ENCODE measurements at regions not wholly inside any gene's neighbourhood (a gene's known extent, or its start where the extent isn't known, plus 50 kb on each side); places are given as distances from the start of the nearest gene placed in this dataset.
A peak's percentile ranks its signal among the peaks of the same experiment; 100 is the strongest.
"Not testable (repeated sequence)": the region's sequence is repeated elsewhere in the genome, so short reads cannot be mapped to it uniquely, and the experiment has no call there.

GRCh38 chr18:76644580-76644979 is 149.5 kb upstream of the ZNF516 start:
- DNase-seq, result no peak

DNA sequence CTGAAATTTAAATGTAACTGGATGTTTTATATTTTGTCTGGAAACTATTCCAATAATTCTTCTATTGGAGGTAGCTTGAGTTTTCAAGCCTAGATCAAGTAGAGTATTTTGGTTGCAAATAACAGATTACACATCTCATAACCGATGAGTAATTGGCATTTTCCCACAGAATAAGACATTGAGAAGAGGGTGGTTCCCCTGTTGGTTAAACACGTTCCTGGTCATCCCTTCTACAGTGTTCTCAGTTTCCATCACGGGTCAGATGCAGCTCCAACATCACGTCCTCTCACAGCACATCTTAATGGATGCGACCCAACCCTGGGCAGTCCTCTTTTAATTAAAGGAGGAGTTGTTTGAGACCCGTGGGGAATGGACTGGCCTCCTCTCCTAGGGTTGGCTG is 149.0 kb upstream of the ZNF516 start:
- DNase-seq, result no peak

DNA sequence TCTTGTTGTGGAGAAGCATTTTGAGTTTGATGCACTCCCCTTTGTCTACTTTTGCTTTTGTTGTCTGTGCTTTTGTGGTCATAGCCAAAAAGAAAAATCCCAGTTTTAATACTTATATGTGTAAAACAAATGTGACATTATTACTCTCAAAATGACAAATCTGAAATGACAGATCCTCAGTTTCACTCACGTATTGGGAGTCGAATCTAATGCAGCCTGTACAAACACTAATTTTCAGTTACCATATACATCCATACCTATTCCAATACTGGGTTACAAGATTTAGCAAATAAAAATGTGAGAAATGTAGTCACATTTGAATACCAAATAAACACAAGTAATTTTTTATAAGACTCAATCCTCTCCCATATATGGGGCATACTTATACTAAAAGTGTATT is 148.2 kb upstream of the ZNF516 start:
- DNase-seq, result no peak

GRCh38 chr18:76640438-76640837 is 145.4 kb upstream of the ZNF516 start:
- no peak for DNase-seq

- DNase-seq, result no peak
Measured at GRCh38 chr18:76634564-76634963, 139.5 kb upstream of the ZNF516 start.

GRCh38 chr18:76633588-76634269 is 138.7 kb upstream of the ZNF516 start:
- DNase-seq, result no peak

DNA sequence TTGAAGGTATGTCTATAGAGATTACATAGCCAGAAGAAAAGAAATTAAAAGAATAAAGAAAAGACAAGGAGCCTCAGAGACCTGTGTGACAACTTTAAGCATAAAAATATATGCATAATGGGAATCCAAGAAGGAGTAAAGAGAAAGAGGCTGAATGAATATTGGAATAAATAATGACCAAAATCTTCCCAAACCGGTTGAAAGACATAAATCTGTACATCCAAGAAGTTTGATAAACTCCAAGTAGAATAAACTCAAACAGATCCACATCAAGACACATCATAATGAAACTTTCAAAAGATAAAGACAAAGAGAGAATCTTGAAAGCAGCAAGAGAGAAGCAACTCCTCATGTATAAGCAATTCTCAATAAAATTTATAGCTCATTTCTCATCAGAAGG is 132.4 kb upstream of the ZNF516 start:
- no peak for DNase-seq

GRCh38 chr18:76626991-76627390 is 131.9 kb upstream of the ZNF516 start:
- DNase-seq, result no peak

DNA sequence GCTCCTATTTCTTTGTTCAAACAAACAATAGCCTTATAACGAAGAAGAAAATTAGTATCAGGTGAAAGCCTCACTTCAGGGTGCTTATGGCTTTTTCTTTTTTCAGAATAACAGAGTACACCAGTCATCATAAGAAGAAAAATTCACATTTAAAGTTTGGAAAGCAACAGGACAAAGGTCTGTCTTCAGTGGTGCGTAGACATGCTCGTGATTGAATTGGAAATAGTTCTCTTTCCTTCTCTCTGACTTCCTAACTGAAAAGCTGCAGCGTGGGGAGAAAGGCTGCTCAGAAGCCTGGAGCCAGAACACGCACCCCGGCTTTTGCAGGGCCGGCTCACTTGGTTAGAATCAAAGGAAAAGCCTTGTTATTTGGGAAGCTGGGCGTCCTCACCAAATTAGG is 127.6 kb upstream of the ZNF516 start:
- DNase-seq, result peak in 2 of 56 donors; percentile 32

GRCh38 chr18:76621782-76622495 is 126.9 kb upstream of the ZNF516 start:
- no peak for DNase-seq

DNA sequence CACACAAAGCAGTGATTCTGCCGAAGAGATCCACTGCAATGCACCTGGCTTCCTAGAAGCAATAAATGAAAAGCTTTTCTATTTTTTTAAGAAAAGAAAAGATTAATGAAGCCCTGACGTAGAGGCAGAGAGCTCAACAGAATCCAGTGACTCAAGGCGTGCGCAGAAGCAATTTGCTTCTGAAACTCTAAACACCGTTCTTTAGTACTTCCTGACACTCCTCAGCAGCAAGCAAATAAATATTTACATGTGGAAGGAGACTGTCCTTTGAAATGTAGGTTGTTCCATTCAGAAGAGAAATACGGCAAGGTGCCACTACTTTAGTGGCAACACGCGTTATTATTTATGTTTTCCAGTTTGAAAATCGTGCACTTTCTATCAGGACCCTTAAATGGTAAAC is 126.2 kb upstream of the ZNF516 start:
- no peak for DNase-seq

GRCh38 chr18:76620321-76621170 is 125.5 kb upstream of the ZNF516 start:
- peak in 37 of 56 donors; percentile 14 to 69 (median 41) for DNase-seq

- peak in 24 of 56 donors; percentile 16 to 71 (median 41) for DNase-seq
Measured at GRCh38 chr18:76619621-76620315, 124.7 kb upstream of the ZNF516 start.

DNA sequence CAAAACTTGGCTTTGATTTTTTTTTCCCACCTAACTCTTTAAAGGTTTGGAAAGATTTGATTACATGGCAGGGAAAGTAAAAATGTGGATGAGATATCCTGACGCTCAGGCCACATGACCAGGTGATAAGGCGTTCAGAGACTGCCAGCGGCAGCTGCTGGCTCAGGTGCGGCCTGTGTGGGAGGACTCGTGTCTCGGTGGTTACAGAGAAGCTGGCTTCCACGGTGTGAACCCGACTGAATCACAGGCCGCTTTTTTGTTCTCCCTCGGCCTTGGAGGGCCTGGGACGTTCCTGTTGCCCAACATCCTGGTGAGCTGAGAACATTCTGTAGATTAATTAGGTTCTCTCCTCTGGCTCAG is 124.2 kb upstream of the ZNF516 start:
- no peak for DNase-seq

GRCh38 chr18:76618721-76619120 is 123.7 kb upstream of the ZNF516 start:
- DNase-seq, result no peak

GRCh38 chr18:76616373-76616772 is 121.3 kb upstream of the ZNF516 start:
- no peak for DNase-seq

DNA sequence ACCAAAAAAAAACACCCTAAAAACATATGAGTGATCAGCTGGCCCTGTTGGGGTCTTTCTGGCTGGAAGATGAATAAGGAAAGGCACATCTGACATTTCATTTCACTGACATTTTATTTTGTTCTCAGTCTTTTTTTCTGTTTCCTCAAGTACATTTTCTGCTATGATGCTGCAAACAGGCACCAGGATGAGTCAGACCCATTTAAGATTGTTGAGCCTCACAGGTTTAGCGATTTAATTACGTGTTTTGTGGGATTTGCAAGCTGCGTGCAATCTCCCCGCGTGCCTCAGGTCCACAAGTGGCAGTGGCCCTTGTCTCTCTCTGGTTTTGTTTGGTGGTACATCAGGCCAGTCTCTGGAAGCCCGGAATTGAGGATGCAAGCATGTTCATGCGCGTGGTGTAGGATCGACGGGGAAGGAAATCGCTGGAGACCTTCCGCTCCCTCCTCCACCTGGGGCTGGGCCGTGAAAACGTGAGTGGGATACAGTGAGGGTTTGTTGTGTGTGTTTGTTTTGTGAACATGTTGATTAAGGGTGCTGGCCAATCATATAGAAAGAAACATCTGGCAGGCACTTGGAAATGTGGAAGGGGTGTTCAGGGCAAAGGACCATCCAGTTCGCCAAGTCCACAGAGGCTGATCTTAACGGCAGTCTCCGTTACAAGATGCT is 120.2 kb upstream of the ZNF516 start:
- DNase-seq, result peak in 1 of 56 donors; percentile 36

- no peak for DNase-seq
Measured at GRCh38 chr18:76613755-76614120, 118.7 kb upstream of the ZNF516 start.

DNA sequence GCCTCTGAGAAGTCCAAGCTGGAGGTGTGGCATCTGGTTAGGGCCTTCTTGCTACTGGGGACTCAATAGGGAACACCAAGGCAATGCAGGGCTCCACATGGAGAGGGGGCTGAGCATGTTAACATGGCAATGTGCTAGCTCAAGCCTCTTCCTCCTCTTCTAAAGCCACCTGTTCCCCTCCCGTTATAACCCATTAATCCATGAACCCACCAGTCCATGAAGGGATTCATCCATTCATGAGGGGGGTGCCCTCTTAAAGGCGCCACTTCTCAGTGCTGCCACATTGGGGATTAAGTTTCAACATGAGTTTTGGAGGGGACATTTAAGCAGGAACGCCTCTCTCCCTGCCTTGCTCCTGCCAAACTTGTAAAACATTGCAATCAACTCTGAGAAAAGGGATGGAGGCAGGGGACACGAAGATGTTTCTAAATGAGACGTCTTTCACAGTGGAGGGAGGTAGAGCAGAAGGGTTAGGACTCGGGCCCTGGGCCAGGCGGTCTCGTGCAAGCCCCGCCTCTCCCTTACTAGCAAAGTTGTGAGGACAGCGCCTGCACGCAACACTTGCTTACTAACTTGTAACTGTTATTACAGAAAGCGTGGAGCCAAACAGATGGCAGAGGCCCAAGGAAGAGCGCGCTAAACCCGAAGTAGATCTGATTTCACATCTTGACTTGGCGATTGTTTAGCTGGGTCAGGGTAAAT is 118.2 kb upstream of the ZNF516 start:
- no peak for DNase-seq

- not testable (repeated sequence) for DNase-seq
Measured at GRCh38 chr18:76611750-76612045, 116.7 kb upstream of the ZNF516 start.

Data from amygdala (tissue), 56 donors.